ENCODE measurements at regions not wholly inside any gene's neighbourhood (a gene's known extent, or its start where the extent isn't known, plus 50 kb on each side); places are given as distances from the start of the nearest gene placed in this dataset.
"Not testable (repeated sequence)": the region's sequence is repeated elsewhere in the genome, so short reads cannot be mapped to it uniquely, and the experiment has no call there.

DNA sequence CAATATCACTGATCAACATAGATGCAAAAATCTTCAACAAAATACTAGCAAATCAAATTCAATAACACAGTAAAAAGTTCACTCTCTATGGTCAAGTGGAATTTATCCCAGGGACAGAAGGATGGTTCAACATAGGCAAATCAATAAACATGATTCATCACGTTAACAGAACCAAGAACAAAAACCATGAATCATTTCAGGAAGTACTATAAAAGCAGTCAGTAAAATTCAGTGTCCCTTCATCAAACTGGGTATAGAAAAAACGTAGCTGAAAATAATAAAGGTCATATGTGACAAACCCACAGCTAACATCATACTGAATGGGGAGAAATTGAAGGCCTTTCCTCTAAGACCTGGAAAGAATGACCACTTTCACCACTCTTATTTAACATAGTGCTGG, 172.1 kb downstream of the POLR2M start:
- peak; percentile 64 for DNase-seq (ENCODE audit: low spot score)

DNA sequence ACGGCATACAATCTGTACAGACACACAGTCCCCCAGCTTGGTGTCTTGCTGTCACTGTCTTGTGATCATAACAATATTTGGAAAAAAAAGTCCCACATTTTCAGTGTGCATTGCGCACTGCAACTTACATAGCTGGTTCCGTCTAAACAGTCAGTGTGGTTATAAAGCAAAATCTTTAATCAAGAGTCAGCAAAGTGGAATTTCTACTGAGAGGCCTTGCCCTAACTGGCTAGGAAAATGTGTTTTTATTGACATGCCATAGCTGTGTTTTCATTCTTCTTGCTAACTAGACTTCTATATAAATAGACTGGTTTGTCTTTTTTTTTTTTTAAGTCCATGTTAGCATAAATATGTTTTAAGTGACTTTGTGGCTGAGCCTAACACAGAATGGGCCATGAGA, 174.8 kb downstream of the POLR2M start:
- DNase-seq (ENCODE audit: low spot score): no peak

DNA sequence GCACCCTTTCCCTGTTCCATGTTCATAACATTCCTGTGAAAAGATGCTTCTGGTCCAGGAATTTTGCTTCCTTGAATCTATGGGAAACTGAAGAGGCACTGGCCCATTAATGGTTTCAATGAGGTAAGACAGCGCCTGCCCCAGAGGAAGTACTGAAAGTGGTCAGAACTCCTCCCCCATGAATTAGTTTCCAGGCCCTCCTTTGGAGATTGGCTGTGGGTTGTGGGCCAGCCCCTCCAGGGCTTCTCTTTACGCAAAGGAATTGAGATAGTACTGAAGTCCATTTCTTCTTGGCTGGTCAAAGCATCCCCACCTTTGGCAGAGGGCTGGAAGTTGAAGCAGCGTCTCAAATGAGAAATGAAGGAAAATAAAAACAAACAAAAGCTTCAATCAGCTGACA, 175.5 kb downstream of the POLR2M start:
- no peak for DNase-seq (ENCODE audit: low spot score)

DNA sequence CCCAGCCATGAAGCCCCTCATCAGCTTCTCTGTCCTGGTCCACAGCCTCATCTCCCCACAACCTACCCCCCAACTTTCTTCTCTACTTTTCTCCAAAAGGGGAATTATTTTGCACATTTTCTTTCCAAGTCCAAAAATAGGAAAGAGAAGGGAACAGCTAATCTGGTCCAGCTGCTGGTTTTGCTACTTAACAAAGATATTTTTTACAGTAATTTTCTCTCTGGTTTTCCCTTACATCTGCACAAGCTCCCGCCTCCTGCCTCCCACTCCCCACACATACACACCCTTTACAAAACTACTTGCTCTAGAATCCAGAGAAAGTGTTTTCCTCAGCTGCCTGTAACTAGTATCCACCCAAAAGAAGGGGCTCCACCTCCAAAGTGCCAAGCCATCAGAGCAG, 177.2 kb downstream of the POLR2M start:
- no peak for DNase-seq (ENCODE audit: low spot score)

DNA sequence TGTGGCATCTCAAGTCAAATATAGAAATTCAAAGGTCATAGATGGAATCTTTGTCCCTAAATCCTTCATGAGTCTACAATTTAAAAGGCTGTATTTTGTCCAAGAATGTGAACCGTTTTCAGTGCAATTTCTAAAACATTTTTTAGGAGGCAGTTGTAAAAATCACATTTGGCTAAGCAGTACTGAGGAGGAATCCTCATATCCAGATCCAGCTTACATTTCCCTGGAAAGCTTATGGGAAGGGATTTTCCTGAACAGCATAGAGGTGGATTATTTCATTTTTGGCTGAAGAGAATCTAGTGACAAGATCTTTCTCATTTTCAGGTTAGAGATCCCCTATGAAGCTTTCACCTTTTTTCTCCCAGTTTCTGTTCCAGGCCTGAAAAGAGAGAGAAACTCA, 178.4 kb downstream of the POLR2M start:
- DNase-seq (ENCODE audit: low spot score): no peak

DNA sequence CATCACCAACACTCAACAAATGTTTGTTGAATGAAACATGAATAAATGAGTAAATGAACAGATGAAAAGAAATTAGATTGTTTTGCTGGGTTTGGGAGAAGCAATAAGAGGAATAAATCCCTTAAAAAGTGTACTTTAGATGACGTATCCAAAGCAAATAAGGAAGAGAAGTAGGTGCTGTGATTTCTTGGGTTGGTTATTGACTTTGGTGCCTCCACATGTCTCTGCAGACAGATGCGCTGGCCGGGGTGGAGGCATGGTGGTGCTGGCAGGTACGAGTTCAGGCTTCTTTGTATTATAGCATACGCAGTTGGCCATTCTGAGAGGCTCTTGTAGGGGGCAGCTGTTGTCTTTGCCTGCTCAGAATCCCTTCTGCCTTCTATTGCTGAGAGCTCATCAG, 178.9 kb downstream of the POLR2M start:
- no peak for DNase-seq (ENCODE audit: low spot score)

DNA sequence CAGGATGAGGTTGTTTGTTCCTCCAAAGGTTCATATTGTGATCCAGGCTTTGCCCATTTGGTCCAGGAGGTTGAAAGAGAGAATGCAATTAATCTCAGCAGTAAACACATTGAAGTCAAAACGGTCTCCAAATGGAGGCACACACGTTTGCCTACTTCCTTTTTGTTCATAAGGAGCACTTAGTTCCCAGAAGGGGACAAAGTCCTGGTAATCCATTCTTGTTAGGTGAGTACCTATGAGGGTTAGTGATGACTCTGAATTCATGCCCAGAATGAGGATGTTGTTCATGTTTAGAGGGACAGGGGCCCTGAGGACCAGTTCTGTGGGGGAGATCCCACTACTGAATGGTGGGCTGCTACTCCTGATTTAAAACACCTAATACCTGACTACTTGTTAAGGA, 177.7 kb downstream of the ALDH1A2 start:
- DNase-seq (ENCODE audit: low spot score): no peak

DNA sequence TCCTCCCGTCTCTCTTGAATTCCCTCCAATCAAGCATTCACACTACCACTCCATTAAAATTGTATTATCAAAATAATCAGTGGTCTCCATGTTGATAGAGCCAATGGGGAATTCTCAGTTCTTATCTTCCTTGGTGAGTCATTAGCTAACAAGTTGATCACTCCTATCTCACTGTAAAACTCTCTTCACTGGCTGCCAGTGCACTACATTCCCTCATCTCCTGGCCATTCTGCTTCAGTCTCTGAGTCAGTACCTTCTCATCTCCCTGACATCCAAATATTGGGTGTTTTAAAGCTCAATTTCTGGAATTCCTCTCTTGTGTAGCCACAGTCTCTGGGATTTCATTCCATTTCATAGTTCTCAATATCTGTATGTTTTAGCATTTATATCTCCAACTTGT, 175.2 kb downstream of the ALDH1A2 start:
- no peak for DNase-seq (ENCODE audit: low spot score)

DNA sequence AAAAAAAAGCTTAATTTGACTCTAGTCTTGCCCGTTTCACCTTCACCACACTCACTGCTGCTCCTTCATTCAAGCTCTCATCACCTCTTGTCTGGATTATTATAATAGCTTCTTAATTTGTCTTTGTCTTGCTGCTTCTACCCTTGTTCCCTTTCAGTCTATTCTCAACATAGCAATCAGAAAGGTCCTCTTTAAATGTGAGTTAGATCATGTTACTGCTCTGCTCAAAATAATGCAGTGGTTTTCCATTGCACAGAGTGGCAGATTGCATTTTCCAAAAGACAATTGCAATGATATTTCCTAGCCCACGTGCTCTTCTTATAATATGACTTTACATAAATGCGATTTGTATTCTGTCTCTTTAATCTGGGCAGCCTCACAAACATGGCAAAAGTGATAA, 174.6 kb downstream of the ALDH1A2 start:
- no peak for DNase-seq (ENCODE audit: low spot score)

DNA sequence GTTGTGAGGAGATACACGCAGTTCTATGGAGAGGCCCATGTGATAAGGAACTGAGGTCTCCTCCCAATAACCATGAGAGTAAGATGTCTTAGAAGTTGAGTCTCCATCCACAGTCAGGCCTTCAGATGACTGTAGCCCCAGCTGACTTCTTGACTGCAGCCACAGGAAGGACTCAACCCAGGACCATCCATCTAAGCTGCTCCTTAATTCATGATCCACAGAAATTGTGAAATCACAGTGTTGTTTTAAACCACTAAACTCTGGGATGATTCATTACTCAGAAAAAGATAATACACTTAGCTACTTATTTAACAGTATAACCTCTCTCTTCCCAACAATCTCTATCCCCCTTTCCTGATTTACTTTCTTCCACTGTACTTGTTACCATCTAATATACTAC, 173.3 kb downstream of the ALDH1A2 start:
- no peak for DNase-seq (ENCODE audit: low spot score)

DNA sequence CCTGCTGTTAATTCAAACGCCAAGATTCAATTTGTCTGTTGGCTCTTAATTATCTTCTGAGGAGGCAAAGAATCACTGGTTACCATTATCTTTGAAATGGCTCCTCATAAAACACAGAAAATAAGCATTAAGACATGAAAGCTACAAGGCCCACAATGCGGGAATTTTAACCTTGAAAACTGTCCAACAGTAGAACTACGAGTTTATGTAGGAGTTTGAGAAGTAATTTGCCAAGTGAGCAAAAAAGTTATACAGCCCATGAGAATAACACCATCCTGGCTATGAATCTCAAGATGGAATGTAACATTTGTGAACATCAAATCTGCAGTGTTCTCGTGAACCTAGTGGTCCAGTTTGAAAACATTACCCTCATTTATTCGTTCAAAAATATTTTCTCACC, 172.5 kb downstream of the ALDH1A2 start:
- DNase-seq (ENCODE audit: low spot score): no peak

DNA sequence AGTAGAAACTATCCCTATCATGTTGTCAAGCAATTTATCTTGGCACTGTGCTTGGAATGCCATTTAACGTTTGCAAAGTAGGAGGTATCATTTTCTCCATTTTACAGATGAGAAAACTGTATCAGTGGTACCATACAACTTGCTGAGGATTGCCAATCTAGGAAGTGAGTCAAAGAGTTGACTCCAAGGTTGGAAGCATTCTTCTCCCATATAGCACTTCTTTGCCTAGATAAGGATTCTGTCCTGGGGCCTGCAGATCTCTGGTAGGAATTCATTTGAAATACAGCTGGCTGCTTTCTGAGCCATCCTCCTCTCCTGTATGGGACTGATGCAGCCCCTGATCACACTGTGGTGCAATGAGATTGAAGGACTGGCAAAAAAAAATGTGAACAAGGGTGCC, 170.2 kb downstream of the ALDH1A2 start:
- no peak for DNase-seq (ENCODE audit: low spot score)

DNA sequence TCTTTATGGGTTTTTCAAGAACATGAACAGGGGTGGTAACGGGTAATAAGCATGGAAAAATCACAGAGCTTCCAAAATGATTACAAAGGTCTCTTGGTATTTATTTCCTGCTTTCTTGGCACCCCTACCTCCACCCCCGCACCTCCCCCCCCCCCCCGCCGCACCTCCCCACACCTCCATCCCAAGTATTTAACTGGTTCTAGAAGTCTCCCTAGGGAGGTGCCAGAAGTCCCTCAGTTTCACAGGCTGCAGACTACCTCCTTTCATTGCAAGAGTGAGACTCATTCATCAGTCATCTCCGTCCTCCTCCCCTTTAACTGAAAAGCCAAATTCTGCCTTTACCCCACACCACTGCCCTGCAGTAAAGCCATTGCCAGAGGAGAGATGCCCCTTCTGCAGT, 169.4 kb downstream of the ALDH1A2 start:
- DNase-seq (ENCODE audit: low spot score): no peak

DNA sequence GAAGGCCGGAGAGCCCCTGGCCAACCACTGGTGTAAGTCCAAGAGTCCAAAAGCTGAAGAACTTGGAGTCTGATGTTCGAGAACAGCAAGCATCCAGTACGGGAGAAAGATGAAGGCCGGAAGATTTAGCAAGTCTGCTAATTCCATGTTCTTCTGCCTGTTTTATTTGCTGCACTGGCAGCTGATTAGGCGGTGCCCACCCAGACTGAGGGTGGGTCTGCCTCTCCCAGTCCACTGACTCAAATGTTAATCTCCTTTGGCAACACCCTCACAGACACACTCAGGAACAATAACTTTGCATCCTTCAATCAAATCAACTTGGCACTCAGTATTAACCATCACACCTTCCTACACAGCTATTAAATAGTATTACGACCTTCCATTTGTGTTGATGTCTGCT, 168.6 kb downstream of the ALDH1A2 start:
- not testable (repeated sequence) for DNase-seq (ENCODE audit: low spot score)

DNA sequence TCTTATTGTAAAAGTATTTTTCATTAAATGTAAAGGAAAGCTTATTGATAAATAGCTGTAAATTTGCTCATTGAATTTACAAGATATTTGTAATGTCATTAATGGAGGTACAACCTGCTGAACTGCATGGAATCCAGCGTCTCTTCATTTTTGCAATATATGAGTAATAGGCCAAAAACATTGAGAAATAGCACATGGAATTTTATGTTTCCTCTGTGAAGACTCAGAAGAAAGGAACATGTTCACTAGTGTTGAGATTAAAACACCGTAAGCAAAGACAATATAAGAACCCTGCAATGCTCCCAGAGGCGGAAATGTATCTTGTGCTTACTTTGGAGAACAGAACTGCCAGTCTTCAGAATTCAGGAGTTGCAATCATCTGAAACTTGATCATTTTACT, 167.6 kb downstream of the ALDH1A2 start:
- no peak for DNase-seq (ENCODE audit: low spot score)

DNA sequence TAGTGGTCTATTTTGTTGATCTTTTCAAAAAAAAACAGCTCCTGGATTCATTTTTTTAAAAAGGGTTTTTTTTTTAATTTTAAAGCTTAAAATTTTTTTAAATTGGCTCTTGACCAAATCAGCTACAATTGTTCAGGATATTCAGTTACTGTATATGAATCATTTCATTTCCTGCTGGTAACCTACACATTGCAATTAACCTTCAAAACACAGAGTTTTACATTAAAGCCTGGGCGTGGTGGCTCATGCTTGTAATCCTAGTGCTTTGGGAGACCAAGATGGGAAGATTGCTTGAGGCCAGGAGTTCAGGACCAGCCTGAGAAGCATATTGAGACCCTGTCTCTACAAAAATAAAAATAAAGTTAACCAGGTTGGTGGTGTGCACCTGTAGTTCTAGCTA, 163.4 kb downstream of the ALDH1A2 start:
- no peak for DNase-seq (ENCODE audit: low spot score)

Measured in HT-29 (cell line).